B cell (primary cell): ENCODE measurements at regions not wholly inside any gene's neighbourhood (a gene's known extent, or its start where the extent isn't known, plus 50 kb on each side); places are given as distances from the start of the nearest gene placed in this dataset.

Experiments
- EZH2 ChIP-seq: IDR thresholded peaks from 2 replicates; pipeline ENCODE4 v1.6.1; 2012; ENCODE audit warnings: borderline replicate concordance, low read depth, mild to moderate bottlenecking, moderate library complexity, low read length; ENCODE audit not compliant: insufficient read depth, poor library complexity, severe bottlenecking
- TF ChIP-seq, protein P1 (sequence below): fragments of 200-600 bp; IDR thresholded peaks from one replicate; pipeline ENCODE4 v1.8.0; 2022; ENCODE audit warnings: antibody characterized with exemption, mild to moderate bottlenecking

DNA sequence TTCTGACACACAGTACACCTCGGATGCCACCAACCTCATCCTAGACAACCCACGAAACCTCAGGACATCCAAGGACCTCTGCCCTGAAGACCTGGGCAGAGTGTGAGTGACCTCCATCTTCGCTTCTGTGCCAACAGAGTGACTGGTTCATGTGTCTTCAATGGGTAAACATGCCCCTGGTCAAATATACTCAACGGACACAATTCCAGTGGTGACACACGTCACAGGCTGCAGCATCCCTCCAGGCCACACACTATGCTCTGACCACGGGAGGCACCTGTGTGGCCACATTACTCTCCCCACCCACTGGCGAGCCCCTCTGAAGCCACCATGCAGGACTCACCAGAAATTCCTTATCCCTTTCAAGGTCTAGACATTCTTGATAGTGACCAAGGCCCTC lies 85.2 kb downstream of the GALR1 start:
- TF ChIP-seq, protein P1, sequence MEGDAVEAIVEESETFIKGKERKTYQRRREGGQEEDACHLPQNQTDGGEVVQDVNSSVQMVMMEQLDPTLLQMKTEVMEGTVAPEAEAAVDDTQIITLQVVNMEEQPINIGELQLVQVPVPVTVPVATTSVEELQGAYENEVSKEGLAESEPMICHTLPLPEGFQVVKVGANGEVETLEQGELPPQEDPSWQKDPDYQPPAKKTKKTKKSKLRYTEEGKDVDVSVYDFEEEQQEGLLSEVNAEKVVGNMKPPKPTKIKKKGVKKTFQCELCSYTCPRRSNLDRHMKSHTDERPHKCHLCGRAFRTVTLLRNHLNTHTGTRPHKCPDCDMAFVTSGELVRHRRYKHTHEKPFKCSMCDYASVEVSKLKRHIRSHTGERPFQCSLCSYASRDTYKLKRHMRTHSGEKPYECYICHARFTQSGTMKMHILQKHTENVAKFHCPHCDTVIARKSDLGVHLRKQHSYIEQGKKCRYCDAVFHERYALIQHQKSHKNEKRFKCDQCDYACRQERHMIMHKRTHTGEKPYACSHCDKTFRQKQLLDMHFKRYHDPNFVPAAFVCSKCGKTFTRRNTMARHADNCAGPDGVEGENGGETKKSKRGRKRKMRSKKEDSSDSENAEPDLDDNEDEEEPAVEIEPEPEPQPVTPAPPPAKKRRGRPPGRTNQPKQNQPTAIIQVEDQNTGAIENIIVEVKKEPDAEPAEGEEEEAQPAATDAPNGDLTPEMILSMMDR = no peak
- TF ChIP-seq EZH2 = no peak
